Heart left ventricle (tissue), 16 donors: ENCODE measurements at regions not wholly inside any gene's neighbourhood (a gene's known extent, or its start where the extent isn't known, plus 50 kb on each side); places are given as distances from the start of the nearest gene placed in this dataset.

Experiments
- ATAC-seq, 4 donors: fragments of 200-7000 bp; cut with Tn5 transposase; one replicate each; pipeline ENCODE4 v1.9.1; 2020 to 2022; ENCODE audit warnings: moderate library complexity in 4 of 4, mild to moderate bottlenecking in 3 of 4, moderate number of reproducible peaks in 1 of 4
- DNase-seq, 5 donors: peaks; one replicate each; pipeline ENCODE4 v3.0.0-alpha.2; 2020
- H3K27ac ChIP-seq, 12 donors: fragments of 200-600 bp; sonication (generic) in 4 of 12; one replicate each; pipeline versions ENCODE4 v1.5.0 to v1.8.0; 2016 to 2022; ENCODE audit warnings: mild to moderate bottlenecking in 2 of 12
- H3K27me3 ChIP-seq, 9 donors: fragments of 200-600 bp; sonication (generic) in 2 of 9; one replicate each; pipeline versions ENCODE4 v1.5.1 to v1.8.0; 2016 to 2022; ENCODE audit warnings: mild to moderate bottlenecking in 3 of 9
- H3K36me3 ChIP-seq, 9 donors: fragments of 200-600 bp; sonication (generic) in 2 of 9; one replicate each; pipeline versions ENCODE4 v1.5.0 to v1.8.0; 2018 to 2022; ENCODE audit warnings: mild to moderate bottlenecking in 2 of 9
- H3K4me1 ChIP-seq, 12 donors: fragments of 200-600 bp; sonication (generic) in 4 of 12; one replicate each; pipeline versions ENCODE4 v1.5.0 to v1.8.0; 2016 to 2022; ENCODE audit warnings: mild to moderate bottlenecking in 3 of 12
- H3K4me3 ChIP-seq, 12 donors: fragments of 200-600 bp; sonication (generic) in 4 of 12; one replicate each; pipeline versions ENCODE4 v1.5.0 to v1.8.0; 2017 to 2022; ENCODE audit warnings: mild to moderate bottlenecking in 9 of 12, moderate library complexity in 4 of 12
- H3K9me3 ChIP-seq, 12 donors: fragments of 200-600 bp; sonication (generic) in 4 of 12; one replicate each; pipeline versions ENCODE4 v1.5.0 to v1.8.0; 2016 to 2022; ENCODE audit warnings: mild to moderate bottlenecking in 1 of 12
- POLR2A ChIP-seq, 2 donors: fragments of 450-650 bp; IDR thresholded peaks; one replicate each; pipeline ENCODE4 v1.6.1; 2017; ENCODE audit warnings: antibody characterized with exemption in 2 of 2, mild to moderate bottlenecking in 2 of 2, moderate library complexity in 2 of 2
- WGBS, 4 donors: extraction: QIAGEN DNeasy Blood & Tissue Kit in 2 of 4; methylation state at CpG; one replicate each; pipeline versions ENCODE4 v1.1.5 to v1.1.7; 2013 to 2018; 5-methylcytosine and 5-hydroxymethylcytosine counted together
- intact Hi-C, 10 donors: fragments of 100-400 bp; cut with DNase I; formaldehyde crosslinking; loops; one replicate each; pipeline versions ENCODE4 v1.11.1 to v1.14.2; 2022
- TF ChIP-seq, protein P1 (sequence below), 12 donors: fragments of 200-600 bp; sonication (generic) in 4 of 12; IDR thresholded peaks; one replicate each; pipeline versions ENCODE4 v1.5.0 to v1.8.0; 2018 to 2022; ENCODE audit warnings: antibody characterized with exemption in 12 of 12, mild to moderate bottlenecking in 5 of 12
- donor health status: ischemic (EF 13 %, LVEDD 7.1; RV severe dilation, severe dysfunction).
- donor health status: healthy with polysubstance abuse.
- donor health status: DM: no; HTN: yes; CAD: no.
- donor health status: DM: no; HTN: no; CAD: no.
- donor health status: ischemic (EF 25% LVEDD 6.9; RV normal size, moderate dysfunction).
- donor health status: ischemic (EF 25% LVEDD 5.7; RV mildly dilated, moderate dysfunction).
- donor health status: healthy.
- donor health status: DM: yes; HTN: yes; CAD: no.
- donor health status: ischemic (EF 35%, LVEDD 5.7; RV mildly dilated, moderate dysfunction).
- donor health status: nonischemic (EF 11% LVEDD 7.7; RV severe dilation, severe dysfunction).
- donor health status: DM: yes; HTN: yes; CAD: no.
- donor health status: PGD.
- donor health status: ischemic (EF 29% LVEDD 5.4; RV normal size, mild dysfunction).
- donor health status: nonischemic (EF 23%, LVEDD 6.1; RV moderate dilation, normal function).

GRCh38 chr11:18878211-18878610 lies 61.0 kb downstream of the MRGPRX1 start:
- peaks cover 0 to 6% (median 0%) of the 10 kb centered on the region in 9 donors for H3K27me3 ChIP-seq
- TF ChIP-seq, protein P1, sequence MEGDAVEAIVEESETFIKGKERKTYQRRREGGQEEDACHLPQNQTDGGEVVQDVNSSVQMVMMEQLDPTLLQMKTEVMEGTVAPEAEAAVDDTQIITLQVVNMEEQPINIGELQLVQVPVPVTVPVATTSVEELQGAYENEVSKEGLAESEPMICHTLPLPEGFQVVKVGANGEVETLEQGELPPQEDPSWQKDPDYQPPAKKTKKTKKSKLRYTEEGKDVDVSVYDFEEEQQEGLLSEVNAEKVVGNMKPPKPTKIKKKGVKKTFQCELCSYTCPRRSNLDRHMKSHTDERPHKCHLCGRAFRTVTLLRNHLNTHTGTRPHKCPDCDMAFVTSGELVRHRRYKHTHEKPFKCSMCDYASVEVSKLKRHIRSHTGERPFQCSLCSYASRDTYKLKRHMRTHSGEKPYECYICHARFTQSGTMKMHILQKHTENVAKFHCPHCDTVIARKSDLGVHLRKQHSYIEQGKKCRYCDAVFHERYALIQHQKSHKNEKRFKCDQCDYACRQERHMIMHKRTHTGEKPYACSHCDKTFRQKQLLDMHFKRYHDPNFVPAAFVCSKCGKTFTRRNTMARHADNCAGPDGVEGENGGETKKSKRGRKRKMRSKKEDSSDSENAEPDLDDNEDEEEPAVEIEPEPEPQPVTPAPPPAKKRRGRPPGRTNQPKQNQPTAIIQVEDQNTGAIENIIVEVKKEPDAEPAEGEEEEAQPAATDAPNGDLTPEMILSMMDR (IDR thresholded peaks at IDR 0.05), result no peak
- TF ChIP-seq POLR2A (IDR thresholded peaks at IDR 0.05), result no peak
- 54 to 63% (median 60%) methylated on average over 5 of the region's 5 CpGs for WGBS, 4 donors
- intact Hi-C loops, result no loop called here
- no peak overlapping the region for H3K4me3 ChIP-seq
- H3K9me3 ChIP-seq, result peaks cover 0 to 3% (median 0%) of the 10 kb centered on the region in 12 donors
- H3K27ac ChIP-seq, result no peak overlapping the region
- ATAC-seq (no peak), DNase-seq (no peak)
- no peaks in the 10 kb centered on the region for H3K4me1 ChIP-seq
- no peaks in the 10 kb centered on the region for H3K36me3 ChIP-seq

GRCh38 chr11:18865951-18866350 lies 73.3 kb downstream of the MRGPRX1 start:
- H3K9me3 ChIP-seq, result peaks cover 0 to 5% (median 0%) of the 10 kb centered on the region in 12 donors
- no peaks in the 10 kb centered on the region for H3K4me1 ChIP-seq
- DNase-seq (no peak), ATAC-seq (no peak)
- TF ChIP-seq POLR2A (IDR thresholded peaks at IDR 0.05), result no peak
- TF ChIP-seq, protein P1 (IDR thresholded peaks at IDR 0.05), result no peak
- H3K36me3 ChIP-seq, result no peaks in the 10 kb centered on the region
- H3K27me3 ChIP-seq, result peaks cover 0 to 4% (median 0%) of the 10 kb centered on the region in 9 donors
- intact Hi-C loops, result no loop called here
- 74 to 82% (median 77%) methylated on average over 2 of the region's 2 CpGs for WGBS, 4 donors
- no peak overlapping the region for H3K4me3 ChIP-seq
- no peak overlapping the region for H3K27ac ChIP-seq

- TF ChIP-seq POLR2A (IDR thresholded peaks at IDR 0.05), result no peak
- TF ChIP-seq, protein P1 (IDR thresholded peaks at IDR 0.05), result no peak
- Histone ChIP-seq H3K27me3 (peaks cover 0 to 4% (median 0%) of the 10 kb centered on the region in 9 donors), H3K9me3 (peaks cover 0 to 5% (median 0%) of the 10 kb centered on the region in 12 donors), H3K36me3 (no peaks in the 10 kb centered on the region), H3K4me1 (no peaks in the 10 kb centered on the region), H3K27ac (no peak overlapping the region), H3K4me3 (no peak overlapping the region)
- no peak for ATAC-seq
- WGBS, 4 donors, result 89 to 96% (median 91%) methylated on average over 3 of the region's 3 CpGs
- intact Hi-C loops, result no loop called here
- DNase-seq, result no peak
Observed at GRCh38 chr11:18865261-18865660, 73.7 kb upstream of the PTPN5 start.

GRCh38 chr11:18853086-18853720 lies 61.6 kb upstream of the PTPN5 start:
- Histone ChIP-seq H3K4me1 (no peaks in the 10 kb centered on the region), H3K36me3 (no peaks in the 10 kb centered on the region), H3K27me3 (peaks cover 0 to 4% (median 0%) of the 10 kb centered on the region in 9 donors), H3K27ac (no peak overlapping the region), H3K4me3 (no peak overlapping the region), H3K9me3 (peaks cover 0 to 22% (median 0%) of the 10 kb centered on the region in 12 donors)
- WGBS, 4 donors, result 30 to 38% (median 33%) methylated on average over 5 of the region's 5 CpGs
- DNase-seq, result no peak
- TF ChIP-seq POLR2A (IDR thresholded peaks at IDR 0.05), result no peak
- TF ChIP-seq, protein P1 (IDR thresholded peaks at IDR 0.05), result peak in 4 of 12 donors; percentile 6 to 29 (median 15)
- intact Hi-C loops, result no loop called here
- no peak for ATAC-seq
